Head of caudate nucleus (tissue), 42 donors: ENCODE measurements at regions not wholly inside any gene's neighbourhood (a gene's known extent, or its start where the extent isn't known, plus 50 kb on each side); places are given as distances from the start of the nearest gene placed in this dataset.
A peak's percentile ranks its signal among the peaks of the same experiment; 100 is the strongest.

Experiments used
- DNase-seq, 42 donors: peaks; one replicate each; pipeline versions ENCODE4 v3.0.0 to v3.0.0-alpha.2; 2020 to 2021; ENCODE audit warnings: mixed read lengths in 7 of 42
- intact Hi-C: fragments of 100-400 bp; cut with DNase I; formaldehyde crosslinking; loops from one replicate; pipeline ENCODE4 v1.15.0; 2022

- intact Hi-C loops = no loop called here
- DNase-seq = no peak
Measured at GRCh38 chr3:190252080-190252479, 70.2 kb downstream of the CLDN1 start.

- no peak for DNase-seq
Measured at GRCh38 chr3:190249414-190249813, 72.8 kb downstream of the CLDN1 start.

GRCh38 chr3:190242147-190242546 is 80.1 kb downstream of the CLDN1 start:
- intact Hi-C loops = no loop called here
- DNase-seq = no peak

More at GRCh38 chr3:190249414-190249813, 72.8 kb downstream of the CLDN1 start:
- intact Hi-C loops = no loop called here

GRCh38 chr3:190239325-190239724 is 82.9 kb downstream of the CLDN1 start:
- DNase-seq = no peak
- intact Hi-C loops = no loop called here

GRCh38 chr3:190238871-190239270 is 83.4 kb downstream of the CLDN1 start:
- intact Hi-C loops = no loop called here

GRCh38 chr3:190234621-190235020 is 87.6 kb downstream of the CLDN1 start:
- no peak for DNase-seq
- intact Hi-C loops = no loop called here

More at GRCh38 chr3:190238871-190239270, 83.4 kb downstream of the CLDN1 start:
- DNase-seq = no peak

- intact Hi-C loops = loop anchor here (5.0 kb wide), 1 partner anchor 92 kb away; the partner anchor contains the start of gene CLDN1
- DNase-seq = no peak
Measured at GRCh38 chr3:190229632-190230424, 92.4 kb downstream of the CLDN1 start.

GRCh38 chr3:190227064-190227463 is 95.2 kb downstream of the CLDN1 start:
- no peak for DNase-seq
- intact Hi-C loops = loop anchor here (5.0 kb wide), 1 partner anchor 95 kb away; the partner anchor contains the start of gene CLDN1

GRCh38 chr3:190224863-190225692 is 97.2 kb downstream of the CLDN1 start:
- DNase-seq = peak in 3 of 42 donors; percentile 3 to 29 (median 18)
- intact Hi-C loops = loop anchor here (5.0 kb wide), 1 partner anchor 97 kb away; the partner anchor contains the start of gene CLDN1

- intact Hi-C loops = no loop called here
- no peak for DNase-seq
Measured at GRCh38 chr3:190224456-190224855, 97.8 kb downstream of the CLDN1 start.

GRCh38 chr3:190222916-190223315 is 99.3 kb downstream of the CLDN1 start:
- intact Hi-C loops = no loop called here
- DNase-seq = no peak

GRCh38 chr3:190222360-190222759 is 99.9 kb downstream of the CLDN1 start:
- intact Hi-C loops = no loop called here
- no peak for DNase-seq

- no peak for DNase-seq
- intact Hi-C loops = no loop called here
Measured at GRCh38 chr3:190220362-190220761, 99.7 kb upstream of the P3H2 start.

GRCh38 chr3:190217081-190217480 is 96.4 kb upstream of the P3H2 start:
- intact Hi-C loops = no loop called here
- DNase-seq = no peak

- intact Hi-C loops = no loop called here
Measured at GRCh38 chr3:190213727-190214126, 93.0 kb upstream of the P3H2 start.

GRCh38 chr3:190210608-190211007 is 89.9 kb upstream of the P3H2 start:
- DNase-seq = no peak
- intact Hi-C loops = no loop called here

More at GRCh38 chr3:190213727-190214126, 93.0 kb upstream of the P3H2 start:
- no peak for DNase-seq

- DNase-seq = no peak
Measured at GRCh38 chr3:190209533-190209932, 88.8 kb upstream of the P3H2 start.

GRCh38 chr3:190208196-190208595 is 87.5 kb upstream of the P3H2 start:
- intact Hi-C loops = no loop called here
- DNase-seq = no peak

More at GRCh38 chr3:190209533-190209932, 88.8 kb upstream of the P3H2 start:
- intact Hi-C loops = no loop called here

- intact Hi-C loops = no loop called here
- no peak for DNase-seq
Measured at GRCh38 chr3:190205739-190206138, 85.0 kb upstream of the P3H2 start.

GRCh38 chr3:190204200-190204599 is 83.5 kb upstream of the P3H2 start:
- DNase-seq = no peak
- intact Hi-C loops = loop anchor here (5.0 kb wide), 1 partner anchor 242 kb away; no protein-coding TSS in a partner anchor
